Endodermal cell (in vitro differentiated cells): ENCODE measurements at regions not wholly inside any gene's neighbourhood (a gene's known extent, or its start where the extent isn't known, plus 50 kb on each side); places are given as distances from the start of the nearest gene placed in this dataset.

Experiments
- DNase-seq: peaks from one replicate; pipeline ENCODE4 v3.0.0-alpha.2; 2017
- H3K27ac ChIP-seq: 2 replicates; pipeline ENCODE4 v1.5.1; 2013; ENCODE audit warnings: mild to moderate bottlenecking, low read depth, low read length, moderate library complexity
- H3K27me3 ChIP-seq: 2 replicates; pipeline ENCODE4 v1.6.1; 2013; ENCODE audit warnings: mild to moderate bottlenecking, low read length, moderate library complexity; ENCODE audit not compliant: insufficient read depth, control insufficient read depth, poor library complexity, severe bottlenecking
- H3K36me3 ChIP-seq: 2 replicates; pipeline ENCODE4 v1.7.0; 2013; ENCODE audit warnings: mild to moderate bottlenecking, low read length, moderate library complexity; ENCODE audit not compliant: control insufficient read depth, insufficient read depth
- H3K4me1 ChIP-seq: one replicate; pipeline ENCODE4 v1.7.0; 2013; ENCODE audit warnings: low read length; ENCODE audit not compliant: control insufficient read depth, insufficient read depth
- H3K4me3 ChIP-seq: 2 replicates; pipeline ENCODE4 v1.5.1; 2013; ENCODE audit warnings: mild to moderate bottlenecking, low read length, moderate library complexity
- H3K9ac ChIP-seq: 2 replicates; pipeline ENCODE4 v1.6.1; 2013; ENCODE audit warnings: mild to moderate bottlenecking, low read length, moderate library complexity; ENCODE audit not compliant: poor library complexity, severe bottlenecking; ENCODE audit errors: extremely low read depth
- H3K9me3 ChIP-seq: 2 replicates; pipeline ENCODE4 v1.6.1; 2013; ENCODE audit warnings: mild to moderate bottlenecking, low read length, moderate library complexity; ENCODE audit not compliant: control insufficient read depth
- H3K27ac Mint-ChIP-seq: 2 replicates; pipeline ENCODE4 v1.8.0; 2020; ENCODE audit warnings: mixed read lengths
- H3K27me3 Mint-ChIP-seq: 2 replicates; pipeline ENCODE4 v1.8.0; 2021; ENCODE audit warnings: mild to moderate bottlenecking, mixed read lengths; ENCODE audit not compliant: insufficient read depth
- H3K36me3 Mint-ChIP-seq: 2 replicates; pipeline ENCODE4 v1.8.0; 2020; ENCODE audit warnings: low read depth, mixed read lengths
- H3K4me1 Mint-ChIP-seq: 2 replicates; pipeline ENCODE4 v1.8.0; 2020; ENCODE audit warnings: mixed read lengths
- H3K4me3 Mint-ChIP-seq: 2 replicates; pipeline ENCODE4 v1.8.0; 2020; ENCODE audit warnings: mild to moderate bottlenecking, moderate library complexity, mixed read lengths
- H3K9me3 Mint-ChIP-seq: 2 replicates; pipeline ENCODE4 v1.8.0; 2020; ENCODE audit warnings: mild to moderate bottlenecking, mixed read lengths
- CTCF ChIP-seq: fragments of 200-600 bp; sonication (generic); conservative IDR thresholded peaks from 2 replicates; pipeline ENCODE4 v1.5.0; 2021; ENCODE audit warnings: antibody characterized with exemption, mild to moderate bottlenecking
- WGBS, 2 experiments: methylation state at CpG; one replicate each; pipeline versions ENCODE4 v1.1.5 to v1.1.7; 2013; ENCODE audit warnings: missing lambda C conversion rate in 2 of 2, mixed read lengths in 1 of 2; ENCODE audit not compliant: insufficient coverage in 1 of 2, insufficient read length in 1 of 2; 5-methylcytosine and 5-hydroxymethylcytosine counted together

GRCh38 chr2:204177977-204178522 is 241.5 kb downstream of the ICOS start:
- 60 to 87% methylated on average over 2 to 3 of the region's 3 CpGs for WGBS, 2 experiments
- Histone ChIP-seq H3K9ac (no peak overlapping the region), H3K27me3 (no peaks in the 10 kb centered on the region), H3K4me3 (no peak overlapping the region), H3K36me3 (no peaks in the 10 kb centered on the region), H3K9me3 (no peaks in the 10 kb centered on the region), H3K27ac (no peak overlapping the region), H3K4me1 (no peaks in the 10 kb centered on the region)
- no peaks in the 10 kb centered on the region for H3K27me3 Mint-ChIP-seq
- peak; percentile 94 for TF ChIP-seq CTCF
- DNase-seq = peak; percentile 89
- H3K36me3 Mint-ChIP-seq = no peaks in the 10 kb centered on the region
- H3K27ac Mint-ChIP-seq = no peak overlapping the region
- H3K4me1 Mint-ChIP-seq = no peaks in the 10 kb centered on the region
- H3K4me3 Mint-ChIP-seq = no peak overlapping the region
- H3K9me3 Mint-ChIP-seq = no peaks in the 10 kb centered on the region

GRCh38 chr2:204180649-204181048 is 244.1 kb downstream of the ICOS start:
- Mint-ChIP-seq H3K4me1 (no peaks in the 10 kb centered on the region), H3K4me3 (no peak overlapping the region), H3K27me3 (no peaks in the 10 kb centered on the region), H3K9me3 (no peaks in the 10 kb centered on the region), H3K27ac (no peak overlapping the region), H3K36me3 (no peaks in the 10 kb centered on the region)
- H3K9ac ChIP-seq = no peak overlapping the region
- no peak for TF ChIP-seq CTCF
- no peaks in the 10 kb centered on the region for H3K4me1 ChIP-seq
- no peak for DNase-seq
- no peak overlapping the region for H3K27ac ChIP-seq
- no peaks in the 10 kb centered on the region for H3K36me3 ChIP-seq
- H3K4me3 ChIP-seq = no peak overlapping the region
- 43 to 83% methylated on average over 1 of the region's 1 CpG for WGBS, 2 experiments
- no peaks in the 10 kb centered on the region for H3K27me3 ChIP-seq
- H3K9me3 ChIP-seq = no peaks in the 10 kb centered on the region

- H3K4me3 ChIP-seq = no peak overlapping the region
- no peaks in the 10 kb centered on the region for H3K36me3 ChIP-seq
- H3K27ac ChIP-seq = no peak overlapping the region
- no peak for TF ChIP-seq CTCF
- H3K4me1 ChIP-seq = no peaks in the 10 kb centered on the region
- WGBS, 2 experiments = 91 to 100% methylated on average over 1 to 4 of the region's 4 CpGs
- no peak overlapping the region for H3K9ac ChIP-seq
- no peaks in the 10 kb centered on the region for H3K27me3 ChIP-seq
- Mint-ChIP-seq H3K4me1 (peaks cover 10% of the 10 kb centered on the region), H3K4me3 (no peak overlapping the region), H3K9me3 (no peaks in the 10 kb centered on the region), H3K36me3 (no peaks in the 10 kb centered on the region), H3K27ac (no peak overlapping the region), H3K27me3 (no peaks in the 10 kb centered on the region)
- DNase-seq = no peak
- no peaks in the 10 kb centered on the region for H3K9me3 ChIP-seq
Observed at GRCh38 chr2:204183608-204184007, 247.0 kb downstream of the ICOS start.
